ENCODE measurements at regions not wholly inside any gene's neighbourhood (a gene's known extent, or its start where the extent isn't known, plus 50 kb on each side); places are given as distances from the start of the nearest gene placed in this dataset.

DNA sequence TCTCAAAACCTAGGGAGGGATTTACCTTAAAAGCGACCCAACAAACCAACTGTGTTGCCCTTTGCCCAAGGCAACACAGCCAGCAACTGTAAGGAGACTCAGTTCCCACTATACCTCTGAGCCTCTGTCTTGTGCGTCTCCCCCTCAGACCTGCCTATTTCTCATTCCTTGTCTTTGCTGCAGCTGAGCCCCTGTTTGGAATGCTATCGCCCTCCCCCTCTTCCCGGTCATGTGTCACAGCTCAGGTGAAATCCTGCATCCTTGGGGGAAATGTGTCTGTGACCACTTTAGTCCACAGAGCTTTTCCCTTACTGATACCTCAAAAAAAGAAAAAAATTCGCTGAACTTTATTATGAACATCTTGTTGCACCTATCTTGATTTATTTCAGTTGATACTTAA is 52.0 kb upstream of the LRIG1 start:
- TF ChIP-seq, protein P1, sequence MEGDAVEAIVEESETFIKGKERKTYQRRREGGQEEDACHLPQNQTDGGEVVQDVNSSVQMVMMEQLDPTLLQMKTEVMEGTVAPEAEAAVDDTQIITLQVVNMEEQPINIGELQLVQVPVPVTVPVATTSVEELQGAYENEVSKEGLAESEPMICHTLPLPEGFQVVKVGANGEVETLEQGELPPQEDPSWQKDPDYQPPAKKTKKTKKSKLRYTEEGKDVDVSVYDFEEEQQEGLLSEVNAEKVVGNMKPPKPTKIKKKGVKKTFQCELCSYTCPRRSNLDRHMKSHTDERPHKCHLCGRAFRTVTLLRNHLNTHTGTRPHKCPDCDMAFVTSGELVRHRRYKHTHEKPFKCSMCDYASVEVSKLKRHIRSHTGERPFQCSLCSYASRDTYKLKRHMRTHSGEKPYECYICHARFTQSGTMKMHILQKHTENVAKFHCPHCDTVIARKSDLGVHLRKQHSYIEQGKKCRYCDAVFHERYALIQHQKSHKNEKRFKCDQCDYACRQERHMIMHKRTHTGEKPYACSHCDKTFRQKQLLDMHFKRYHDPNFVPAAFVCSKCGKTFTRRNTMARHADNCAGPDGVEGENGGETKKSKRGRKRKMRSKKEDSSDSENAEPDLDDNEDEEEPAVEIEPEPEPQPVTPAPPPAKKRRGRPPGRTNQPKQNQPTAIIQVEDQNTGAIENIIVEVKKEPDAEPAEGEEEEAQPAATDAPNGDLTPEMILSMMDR (IDR thresholded peaks at IDR 0.05), result no peak
- no peak for TF ChIP-seq EP300 (IDR thresholded peaks at IDR 0.05)
- no peak for TF ChIP-seq POLR2A (IDR thresholded peaks at IDR 0.05)

Data from ovary (tissue), 3 donors.